B cell (primary cell): ENCODE measurements at regions not wholly inside any gene's neighbourhood (a gene's known extent, or its start where the extent isn't known, plus 50 kb on each side); places are given as distances from the start of the nearest gene placed in this dataset.

Experiments
- ATAC-seq: fragments of 200-7000 bp; cut with Tn5 transposase; one replicate; pipeline ENCODE4 v1.10.0; 2021; ENCODE audit warnings: low read depth, mild to moderate bottlenecking, moderate number of reproducible peaks, moderate library complexity
- CTCF ChIA-PET: fragments of 350-600 bp; sonication (Branson Sonifier 250); formaldehyde crosslinking; loops from one replicate; lab custom pipeline; 2021; ENCODE audit warnings: antibody characterized with exemption, inconsistent platforms; lab: Charles Lee
- POLR2A ChIA-PET: fragments of 350-600 bp; sonication (Branson Sonifier 250); formaldehyde crosslinking; loops from one replicate; lab custom pipeline; 2021; ENCODE audit warnings: antibody characterized with exemption; lab: Charles Lee
- DNase-seq: peaks from one replicate; pipeline ENCODE4 v3.0.0; 2013
- H2AFZ ChIP-seq: 2 replicates; pipeline ENCODE4 v1.6.1; 2012; ENCODE audit warnings: mild to moderate bottlenecking, low read depth, low read length; ENCODE audit not compliant: insufficient read depth, poor library complexity, severe bottlenecking
- H3K27ac ChIP-seq, 2 donors: 1 replicate in 1 of 2; 2 replicates in 1 of 2; pipeline ENCODE4 v1.5.1; 2012 to 2013; ENCODE audit warnings: low read length in 2 of 2, mild to moderate bottlenecking in 2 of 2, moderate library complexity in 1 of 2
- H3K27me3 ChIP-seq, 4 experiments: fragments of 200-600 bp in 1 of 4; sonication (generic) in 1 of 4; replicated peaks in 1 of 4; 1 replicate in 2 of 4; 2 replicates in 2 of 4; pipeline versions ENCODE4 v1.6.1 to v1.7.0; 2013 to 2016; ENCODE audit warnings: low read length in 3 of 4, mild to moderate bottlenecking in 2 of 4, mixed read lengths in 1 of 4, moderate library complexity in 1 of 4; ENCODE audit not compliant: insufficient read depth in 4 of 4, control insufficient read depth in 3 of 4; ENCODE audit errors: control extremely low read depth in 1 of 4
- H3K36me3 ChIP-seq, 2 experiments: replicated peaks in 1 of 2; 1 replicate in 1 of 2; 2 replicates in 1 of 2; pipeline versions ENCODE4 v1.6.1 to v1.7.1; 2013; ENCODE audit warnings: low read length in 1 of 2; ENCODE audit not compliant: insufficient read depth in 2 of 2, control insufficient read depth in 1 of 2; ENCODE audit errors: control extremely low read depth in 1 of 2, extremely low read depth in 1 of 2
- H3K4me1 ChIP-seq, 2 donors: fragments of 200-600 bp in 1 of 2; sonication (generic) in 1 of 2; 1 replicate in 1 of 2; 2 replicates in 1 of 2; pipeline versions ENCODE4 v1.5.1 to v1.6.1; 2013 to 2017; ENCODE audit warnings: low read length in 2 of 2; ENCODE audit not compliant: control insufficient read depth in 2 of 2, insufficient read depth in 2 of 2
- H3K4me2 ChIP-seq: replicated peaks from 2 replicates; pipeline ENCODE3; 2012; ENCODE audit warnings: mild to moderate bottlenecking, low read depth, low read length; ENCODE audit not compliant: poor library complexity, severe bottlenecking
- H3K4me3 ChIP-seq, 5 experiments: fragments of 200-600 bp in 1 of 5; sonication (generic) in 1 of 5; 1 replicate in 3 of 5; 2 replicates in 2 of 5; pipeline versions ENCODE4 v1.5.1 to v1.7.0; 2011 to 2016; ENCODE audit warnings: low read length in 4 of 5, mild to moderate bottlenecking in 4 of 5, low read depth in 2 of 5, control low read depth in 1 of 5, moderate library complexity in 1 of 5; ENCODE audit not compliant: insufficient read depth in 1 of 5; ENCODE audit errors: control extremely low read depth in 1 of 5, extremely low read depth in 1 of 5
- H3K79me2 ChIP-seq: fragments of 200-600 bp; sonication (generic); one replicate; pipeline ENCODE4 v1.6.0; 2016; ENCODE audit warnings: low read length; ENCODE audit not compliant: control insufficient read depth, insufficient read depth
- H3K9ac ChIP-seq: fragments of 200-600 bp; sonication (generic); 2 replicates; pipeline ENCODE4 v1.6.1; 2017; ENCODE audit warnings: mild to moderate bottlenecking, low read length, moderate library complexity
- H3K9me3 ChIP-seq, 3 donors: one replicate each; pipeline versions ENCODE4 v1.6.1 to v1.7.1; 2013; ENCODE audit warnings: low read length in 2 of 3; ENCODE audit not compliant: control insufficient read depth in 2 of 3, insufficient read depth in 1 of 3; ENCODE audit errors: control extremely low read depth in 1 of 3
- H4K20me1 ChIP-seq: 2 replicates; pipeline ENCODE4 v1.6.0; 2012; ENCODE audit warnings: mild to moderate bottlenecking, low read length; ENCODE audit not compliant: insufficient read depth, control insufficient read depth, poor library complexity, severe bottlenecking
- H3K27ac Mint-ChIP-seq: one replicate; pipeline ENCODE4 v1.8.0; 2021; ENCODE audit warnings: mixed read lengths
- H3K27me3 Mint-ChIP-seq: one replicate; pipeline ENCODE4 v1.8.0; 2021; ENCODE audit warnings: mixed read lengths
- H3K4me1 Mint-ChIP-seq: one replicate; pipeline ENCODE4 v1.8.0; 2021; ENCODE audit warnings: mixed read lengths
- H3K4me3 Mint-ChIP-seq: one replicate; pipeline ENCODE4 v1.8.0; 2021; ENCODE audit warnings: mixed read lengths
- H3K9me3 Mint-ChIP-seq: one replicate; pipeline ENCODE4 v1.8.0; 2022; ENCODE audit warnings: mixed read lengths; ENCODE audit not compliant: insufficient read depth
- EZH2 ChIP-seq: IDR thresholded peaks from 2 replicates; pipeline ENCODE4 v1.6.1; 2012; ENCODE audit warnings: borderline replicate concordance, low read depth, mild to moderate bottlenecking, moderate library complexity, low read length; ENCODE audit not compliant: insufficient read depth, poor library complexity, severe bottlenecking
- WGBS: methylation state at CpG from one replicate; pipeline ENCODE4 v1.1.5; 2013; ENCODE audit warnings: missing lambda C conversion rate; ENCODE audit not compliant: insufficient coverage; 5-methylcytosine and 5-hydroxymethylcytosine counted together
- intact Hi-C: fragments of 100-400 bp; cut with micrococcal nuclease; formaldehyde crosslinking; loops from one replicate; pipeline ENCODE4 v1.10.0; 2022
- TF ChIP-seq, protein P1 (sequence below): fragments of 200-600 bp; IDR thresholded peaks from one replicate; pipeline ENCODE4 v1.8.0; 2022; ENCODE audit warnings: antibody characterized with exemption, mild to moderate bottlenecking

DNA sequence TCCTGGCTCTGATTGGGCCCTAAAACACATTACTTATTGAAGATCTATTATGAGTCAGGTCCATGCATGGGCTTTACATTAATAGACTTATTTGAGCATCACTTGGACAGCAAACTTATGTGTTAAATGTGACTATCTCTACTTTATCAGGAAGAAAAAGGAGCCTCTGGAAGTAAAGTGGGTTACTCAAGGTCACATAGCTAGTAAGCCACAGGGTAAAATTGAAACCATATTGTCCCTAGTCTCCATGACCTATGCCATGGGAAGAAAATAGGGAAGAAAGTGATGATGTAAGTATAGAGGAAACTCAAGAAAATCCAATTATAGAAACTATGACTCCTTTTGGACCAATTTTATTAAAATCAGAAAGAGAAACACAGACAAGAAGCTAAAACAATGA, 555.3 kb downstream of the NUF2 start:
- intact Hi-C loops = no loop called here
- Histone ChIP-seq H3K36me3 (no peaks in the 10 kb centered on the region), H2AFZ (no peak overlapping the region), H3K27me3 (no peaks in the 10 kb centered on the region), H3K4me3 (no peak overlapping the region), H3K9me3 (no peaks in the 10 kb centered on the region), H3K79me2 (no peaks in the 10 kb centered on the region), H3K4me2 (no peak overlapping the region), H3K4me1 (no peaks in the 10 kb centered on the region), H4K20me1 (no peaks in the 10 kb centered on the region), H3K9ac (no peak overlapping the region), H3K27ac (no peak overlapping the region)
- Mint-ChIP-seq H3K4me1 (no peaks in the 10 kb centered on the region), H3K9me3 (no peaks in the 10 kb centered on the region), H3K27ac (no peak overlapping the region), H3K27me3 (no peaks in the 10 kb centered on the region), H3K4me3 (no peak overlapping the region)
- ChIA-PET CTCF (no interaction called here), POLR2A (no interaction called here)
- TF ChIP-seq, protein P1, sequence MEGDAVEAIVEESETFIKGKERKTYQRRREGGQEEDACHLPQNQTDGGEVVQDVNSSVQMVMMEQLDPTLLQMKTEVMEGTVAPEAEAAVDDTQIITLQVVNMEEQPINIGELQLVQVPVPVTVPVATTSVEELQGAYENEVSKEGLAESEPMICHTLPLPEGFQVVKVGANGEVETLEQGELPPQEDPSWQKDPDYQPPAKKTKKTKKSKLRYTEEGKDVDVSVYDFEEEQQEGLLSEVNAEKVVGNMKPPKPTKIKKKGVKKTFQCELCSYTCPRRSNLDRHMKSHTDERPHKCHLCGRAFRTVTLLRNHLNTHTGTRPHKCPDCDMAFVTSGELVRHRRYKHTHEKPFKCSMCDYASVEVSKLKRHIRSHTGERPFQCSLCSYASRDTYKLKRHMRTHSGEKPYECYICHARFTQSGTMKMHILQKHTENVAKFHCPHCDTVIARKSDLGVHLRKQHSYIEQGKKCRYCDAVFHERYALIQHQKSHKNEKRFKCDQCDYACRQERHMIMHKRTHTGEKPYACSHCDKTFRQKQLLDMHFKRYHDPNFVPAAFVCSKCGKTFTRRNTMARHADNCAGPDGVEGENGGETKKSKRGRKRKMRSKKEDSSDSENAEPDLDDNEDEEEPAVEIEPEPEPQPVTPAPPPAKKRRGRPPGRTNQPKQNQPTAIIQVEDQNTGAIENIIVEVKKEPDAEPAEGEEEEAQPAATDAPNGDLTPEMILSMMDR = no peak
- TF ChIP-seq EZH2 = no peak
- ATAC-seq = no peak
- DNase-seq = no peak

DNA sequence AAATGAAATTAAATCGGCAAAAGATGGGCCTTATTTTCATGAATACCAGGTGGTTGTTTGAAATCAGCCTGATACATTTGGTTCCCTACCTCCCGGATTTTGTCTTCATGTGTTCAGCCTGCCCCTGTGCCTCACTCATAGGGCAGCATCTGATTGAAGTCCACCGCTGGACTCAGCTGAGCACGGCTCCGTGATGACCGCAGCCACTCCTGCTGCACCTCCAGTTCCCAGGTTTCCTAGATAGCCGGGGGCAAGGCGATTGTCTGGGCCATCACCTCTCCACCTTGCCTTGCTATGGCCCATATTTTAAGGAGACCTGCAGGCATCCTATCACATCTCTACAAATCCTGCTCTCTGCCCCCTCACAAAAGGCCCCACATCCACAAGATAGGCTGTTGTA, 563.8 kb downstream of the NUF2 start:
- Mint-ChIP-seq H3K27me3 (no peaks in the 10 kb centered on the region), H3K4me1 (no peaks in the 10 kb centered on the region), H3K27ac (no peak overlapping the region), H3K4me3 (no peak overlapping the region), H3K9me3 (no peaks in the 10 kb centered on the region)
- no peaks in the 10 kb centered on the region for H3K36me3 ChIP-seq
- H2AFZ ChIP-seq = no peak overlapping the region
- H3K79me2 ChIP-seq = no peaks in the 10 kb centered on the region
- no peaks in the 10 kb centered on the region for H4K20me1 ChIP-seq
- H3K27me3 ChIP-seq = no peaks in the 10 kb centered on the region
- whole genome bisulfite sequencing = 82% methylated on average over 8 of the region's 8 CpGs
- H3K4me3 ChIP-seq = no peak overlapping the region
- H3K9me3 ChIP-seq = no peaks in the 10 kb centered on the region
- no peak overlapping the region for H3K4me2 ChIP-seq
- no peaks in the 10 kb centered on the region for H3K4me1 ChIP-seq
- H3K27ac ChIP-seq = no peak overlapping the region
- H3K9ac ChIP-seq = no peak overlapping the region
- ATAC-seq (no peak), DNase-seq (no peak)
- ChIA-PET CTCF (no interaction called here), POLR2A (no interaction called here)
- intact Hi-C loops = no loop called here
- TF ChIP-seq, protein P1 = no peak
- TF ChIP-seq EZH2 = no peak
